COR-L47 (cell line): ENCODE measurements at regions not wholly inside any gene's neighbourhood (a gene's known extent, or its start where the extent isn't known, plus 50 kb on each side); places are given as distances from the start of the nearest gene placed in this dataset.
"Not testable (repeated sequence)": the region's sequence is repeated elsewhere in the genome, so short reads cannot be mapped to it uniquely, and the experiment has no call there.

Experiments
- DNase-seq: peaks from one replicate; lab custom pipeline; 2025; lab: John Stamatoyannopoulos, UW

DNA sequence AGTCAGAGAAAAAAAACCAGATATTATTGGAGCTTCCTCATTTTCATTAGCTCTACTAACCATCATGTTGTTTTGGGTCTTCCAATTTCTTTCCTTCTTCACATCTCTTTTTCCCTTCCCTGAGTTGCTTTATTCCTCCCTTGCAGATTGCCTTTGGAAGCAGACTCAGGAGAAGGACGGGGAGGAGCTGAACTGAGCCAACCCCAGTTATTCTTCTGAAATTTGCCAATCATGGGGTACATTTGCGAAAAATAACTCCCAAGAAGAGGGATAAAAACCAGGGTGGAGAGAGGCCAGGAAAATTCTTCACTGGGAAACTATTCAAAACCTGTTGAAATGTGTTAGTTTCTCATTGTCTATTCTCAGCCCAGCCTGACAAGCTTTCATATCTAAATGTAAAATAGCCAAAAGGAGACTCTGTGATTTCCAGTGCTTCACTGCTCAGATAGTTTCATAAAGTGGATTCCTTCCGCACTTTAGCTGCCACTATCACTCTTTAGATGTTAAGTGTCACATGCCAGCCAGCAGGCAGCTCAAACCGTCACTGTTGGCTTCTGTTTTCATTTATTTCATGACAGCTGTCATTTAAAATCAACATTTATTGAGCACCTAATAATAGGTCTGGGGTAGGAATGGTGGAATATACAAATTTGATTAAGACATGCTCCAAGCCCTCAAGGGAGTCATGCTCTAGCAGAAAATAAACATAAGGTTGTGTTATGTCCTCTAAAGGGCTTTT, 204.5 kb downstream of the SREK1 start:
- no peak for DNase-seq

DNA sequence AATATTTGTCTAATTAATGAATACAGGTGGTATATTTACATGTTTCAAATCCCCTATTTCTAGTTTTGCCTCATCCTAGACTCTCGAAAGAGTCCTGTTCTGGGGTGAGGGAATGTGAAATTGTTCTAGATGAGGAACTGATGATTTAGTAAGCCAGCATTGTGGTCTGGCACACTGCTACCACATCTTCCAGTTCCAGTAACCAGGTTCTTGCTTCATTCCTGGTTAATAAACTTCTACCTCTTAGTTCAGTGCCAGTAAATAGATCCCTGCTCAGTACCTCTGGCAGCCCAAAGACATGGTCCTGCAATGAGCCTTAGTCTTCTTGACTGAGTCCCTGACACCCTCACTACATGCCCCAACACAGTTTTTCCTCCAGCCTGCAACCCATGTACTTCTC, 207.7 kb downstream of the SREK1 start:
- no peak for DNase-seq

DNA sequence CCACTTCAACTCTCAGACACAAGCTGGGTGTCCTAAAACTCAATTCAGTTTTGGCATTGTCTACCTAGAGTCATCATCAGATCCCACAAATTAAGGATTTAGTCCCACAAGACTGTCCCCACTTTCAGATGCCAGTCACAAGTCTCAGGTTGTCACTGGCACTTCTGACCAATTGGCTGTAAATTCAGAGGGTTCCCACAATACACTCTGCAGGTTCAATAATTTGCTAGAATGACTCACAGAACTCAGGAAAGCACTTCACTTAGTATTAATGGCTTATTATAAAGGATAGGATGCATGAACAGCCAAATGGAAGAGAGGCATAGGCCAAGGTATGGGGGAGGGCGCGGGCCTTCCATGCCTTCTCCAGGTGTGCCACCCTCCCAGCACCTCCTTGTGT, 209.1 kb downstream of the SREK1 start:
- DNase-seq: no peak

DNA sequence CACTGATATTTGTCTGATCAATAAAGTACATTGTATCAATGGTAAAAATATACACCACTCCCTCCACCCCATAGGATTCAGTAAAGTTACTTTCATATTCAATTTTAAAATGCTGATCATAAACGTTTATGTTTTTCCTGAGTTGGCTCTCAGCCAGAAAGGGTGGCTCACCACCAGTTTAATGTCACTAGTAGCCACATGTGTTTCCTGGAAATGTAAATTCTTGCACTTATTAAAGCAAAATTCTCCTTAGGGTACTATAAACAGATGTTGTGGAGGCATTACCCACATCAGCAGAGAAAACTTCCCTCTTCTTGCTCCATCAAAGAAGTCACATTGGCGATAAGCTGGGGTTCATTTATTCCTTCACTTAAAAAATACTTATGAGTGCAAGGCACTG, 210.3 kb downstream of the SREK1 start:
- no peak for DNase-seq

DNA sequence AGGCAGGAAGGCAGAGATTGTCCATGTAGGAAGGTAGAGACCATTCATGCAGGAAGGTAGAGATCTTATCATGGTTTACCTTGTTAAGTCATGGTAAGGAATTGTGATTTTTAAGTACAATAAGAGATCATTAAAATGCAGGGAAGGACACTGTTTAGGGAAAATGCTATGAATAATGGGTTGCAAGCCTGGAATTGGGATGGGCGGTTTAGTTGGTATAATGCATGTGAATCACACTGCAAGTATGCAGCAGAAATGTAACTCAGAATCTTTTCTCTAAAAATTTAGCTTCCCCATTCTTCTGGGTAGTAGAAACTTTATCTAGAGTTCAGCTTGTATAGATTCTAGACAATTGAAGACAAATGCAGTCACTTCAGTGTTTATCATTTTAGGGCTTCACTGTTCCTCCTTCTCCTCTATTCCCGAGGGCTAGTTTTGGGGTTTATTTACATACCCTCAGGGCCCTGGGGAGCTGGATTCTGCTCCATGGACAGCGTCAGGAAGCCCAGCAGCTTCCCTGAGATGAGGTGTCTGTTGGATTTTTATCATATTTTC, 212.0 kb downstream of the SREK1 start:
- DNase-seq: no peak

DNA sequence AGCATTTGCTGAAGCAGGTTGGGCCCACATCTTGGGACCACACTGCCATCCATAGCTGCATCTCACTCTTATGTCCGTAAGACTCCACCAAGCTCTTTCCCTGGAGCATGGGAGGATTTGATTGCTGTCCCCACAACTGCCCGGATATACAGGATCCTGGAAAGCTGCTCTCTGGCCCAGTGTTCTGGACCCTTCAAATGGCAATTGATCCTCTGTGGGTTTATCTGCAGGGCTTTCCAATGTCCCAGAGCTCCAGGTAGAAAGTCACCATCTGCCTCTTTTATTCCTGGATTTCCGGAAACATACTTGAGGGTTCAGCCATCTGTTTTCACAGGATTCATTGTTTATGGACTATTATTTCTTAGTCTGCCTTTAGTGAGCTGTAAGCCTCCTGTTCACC, 214.6 kb downstream of the SREK1 start:
- no peak for DNase-seq

DNA sequence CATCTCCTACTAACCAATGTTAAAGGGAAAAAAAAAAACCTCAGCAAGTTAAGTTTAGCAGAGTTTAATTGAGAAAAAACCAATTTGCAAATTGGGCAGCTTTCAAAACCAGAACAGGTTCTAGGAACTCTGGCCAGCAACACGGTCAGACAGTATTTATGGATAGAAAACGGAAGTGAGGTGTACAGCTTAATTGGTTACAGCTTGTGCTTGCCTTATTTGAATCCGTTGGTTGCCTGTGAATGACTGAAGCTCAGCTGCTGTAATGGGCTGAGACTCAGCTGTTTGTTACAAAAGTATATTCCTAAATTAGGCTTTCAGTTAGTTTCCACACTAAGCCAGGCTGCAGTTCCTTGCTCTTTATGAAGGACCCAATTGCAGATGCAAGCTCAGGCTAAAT, 217.0 kb downstream of the SREK1 start:
- no peak for DNase-seq

DNA sequence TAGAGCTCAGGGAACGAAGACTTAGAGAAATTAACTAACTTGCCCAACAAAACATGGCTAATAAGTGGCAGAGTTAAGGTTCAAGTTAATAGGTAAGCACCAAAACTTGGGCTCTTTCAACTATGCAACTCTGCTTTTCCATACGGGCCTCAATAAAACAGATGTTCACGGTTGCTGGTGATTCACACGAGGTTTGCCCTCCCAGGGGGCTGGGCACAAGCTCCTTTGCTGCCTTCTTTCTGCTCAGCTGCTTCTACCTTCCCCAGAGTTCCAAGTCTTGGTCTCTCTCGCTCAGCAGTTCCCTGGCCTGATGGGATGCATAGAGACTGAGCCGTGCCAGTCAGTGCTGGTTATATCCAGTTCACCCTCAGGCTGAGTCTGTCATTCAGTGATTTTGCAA, 217.9 kb downstream of the SREK1 start:
- no peak for DNase-seq

DNA sequence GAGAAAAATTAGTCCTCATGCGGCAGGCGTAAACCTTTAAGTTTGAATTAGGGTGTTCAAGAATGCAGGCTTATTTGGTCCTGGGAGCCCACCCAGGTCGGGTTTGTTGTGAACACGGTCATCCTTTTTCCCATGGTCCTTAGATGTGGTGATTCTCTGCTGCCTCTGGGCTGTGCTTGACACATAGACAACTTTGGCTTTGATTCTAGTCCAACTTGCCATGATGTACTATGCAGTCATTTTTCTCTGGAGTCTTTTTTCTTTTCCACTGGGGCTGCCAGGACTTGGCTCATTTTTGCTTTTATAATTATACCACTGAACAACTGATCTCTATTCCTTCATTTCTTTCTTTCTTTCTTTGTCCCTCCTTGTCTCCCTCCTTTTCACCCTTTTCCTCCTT, 218.6 kb downstream of the SREK1 start:
- no peak for DNase-seq

DNA sequence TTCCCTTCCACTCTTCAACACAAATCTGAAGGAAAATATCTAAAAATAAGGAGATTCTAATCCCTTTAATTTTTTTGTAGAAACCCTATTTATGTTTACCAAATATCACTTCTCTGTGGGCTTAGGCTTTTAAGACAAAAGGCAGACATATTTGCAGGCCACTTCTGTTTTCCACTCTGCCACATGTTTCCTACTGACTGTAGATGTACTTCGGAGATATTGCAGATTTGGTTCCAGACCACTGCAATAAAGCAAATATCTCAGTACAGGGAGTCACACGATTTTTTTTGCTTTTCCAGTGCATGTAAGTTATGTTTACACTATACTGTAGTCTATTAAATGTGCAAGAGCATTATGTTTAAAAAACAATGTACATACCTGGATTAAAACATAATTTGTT, 219.0 kb downstream of the SREK1 start:
- no peak for DNase-seq

DNA sequence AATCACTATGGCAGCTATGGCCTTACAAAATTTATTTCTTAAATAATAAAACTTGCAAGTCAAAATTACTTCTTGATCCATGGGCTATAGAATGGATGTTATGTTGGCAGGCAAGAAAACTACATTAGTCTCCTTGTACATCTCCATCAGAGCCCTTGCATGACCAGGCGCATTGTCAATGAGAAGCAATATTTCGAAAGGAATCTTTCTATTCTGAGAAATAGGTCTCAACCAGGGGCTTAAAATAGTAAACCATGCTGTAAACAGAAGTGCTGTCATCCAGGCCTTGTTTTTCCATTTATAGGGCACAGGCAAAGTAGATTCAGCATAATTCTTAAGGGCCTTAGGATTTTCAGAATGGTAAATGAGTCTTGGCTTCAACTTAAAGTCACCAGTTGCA, 220.1 kb downstream of the SREK1 start:
- no peak for DNase-seq

DNA sequence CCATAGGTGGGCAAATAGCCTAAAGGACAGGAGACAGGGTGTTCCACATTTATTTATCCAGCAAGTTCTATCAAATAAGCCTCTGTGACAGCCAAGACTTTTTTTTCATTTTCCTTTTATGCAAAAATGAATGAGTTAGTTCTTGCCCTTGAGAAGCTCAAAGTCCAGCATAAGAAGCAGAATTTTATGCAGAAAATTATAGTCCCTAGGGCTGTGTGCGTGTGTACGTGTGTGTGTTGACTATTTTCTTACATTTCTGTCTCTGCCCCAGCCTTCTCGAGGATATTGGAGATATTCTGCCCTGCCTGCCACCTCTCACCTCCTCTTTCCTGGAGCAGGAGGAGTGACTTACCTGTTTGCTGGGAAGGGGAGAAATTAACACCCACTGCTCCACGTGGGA, 221.9 kb downstream of the SREK1 start:
- DNase-seq: no peak

DNA sequence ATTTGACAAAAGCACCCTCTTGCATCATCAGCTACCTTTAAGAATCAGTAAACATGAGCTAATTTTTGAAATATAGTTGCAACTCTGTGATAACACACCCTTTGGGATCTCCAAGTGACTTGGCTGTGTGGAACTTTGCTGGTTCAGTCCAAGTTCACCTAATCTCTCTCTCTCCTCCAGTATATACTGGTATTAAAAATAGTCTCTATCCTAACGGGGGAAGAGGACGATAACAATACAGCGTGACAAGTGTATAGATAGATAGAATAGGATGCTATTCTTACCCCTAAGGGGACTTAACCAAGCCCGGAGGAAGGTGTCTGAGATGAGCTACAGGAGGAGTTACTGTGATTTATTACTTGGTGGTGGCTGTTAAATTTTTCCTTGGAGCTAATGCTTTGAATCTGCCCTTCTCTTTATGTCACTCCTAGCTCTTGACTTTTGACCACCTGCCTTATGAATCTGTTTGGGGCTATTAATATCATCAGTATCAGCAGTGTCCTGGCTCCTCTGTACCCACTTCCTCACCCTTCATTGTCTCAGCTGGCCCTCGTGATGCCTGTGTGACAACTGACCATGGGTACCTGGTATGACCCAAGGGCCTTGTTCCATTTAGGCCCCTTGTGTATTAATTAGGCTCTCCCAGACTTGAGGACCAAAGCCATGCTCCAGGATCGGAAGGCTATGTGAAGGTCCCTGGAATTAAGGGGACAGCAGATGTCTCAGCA, 223.9 kb downstream of the SREK1 start:
- no peak for DNase-seq

DNA sequence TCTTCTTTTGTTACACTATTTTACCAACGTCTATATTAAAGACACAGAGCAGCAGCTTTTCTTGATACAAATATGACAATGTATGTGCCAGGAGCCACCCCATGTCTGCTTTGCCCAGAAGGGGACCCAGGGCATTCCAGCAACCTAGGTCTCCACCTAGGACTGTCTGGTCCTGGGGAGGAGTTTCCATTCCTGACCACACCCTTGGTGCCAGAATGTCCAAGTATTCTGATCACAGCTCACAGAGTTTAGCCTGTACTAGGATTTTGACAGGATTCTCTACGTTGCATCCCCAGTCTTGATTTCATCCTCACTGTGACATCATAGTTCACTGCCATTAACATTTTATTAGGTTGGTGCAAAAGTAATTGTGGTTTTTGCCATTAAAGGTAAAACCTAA, 224.7 kb downstream of the SREK1 start:
- no peak for DNase-seq

DNA sequence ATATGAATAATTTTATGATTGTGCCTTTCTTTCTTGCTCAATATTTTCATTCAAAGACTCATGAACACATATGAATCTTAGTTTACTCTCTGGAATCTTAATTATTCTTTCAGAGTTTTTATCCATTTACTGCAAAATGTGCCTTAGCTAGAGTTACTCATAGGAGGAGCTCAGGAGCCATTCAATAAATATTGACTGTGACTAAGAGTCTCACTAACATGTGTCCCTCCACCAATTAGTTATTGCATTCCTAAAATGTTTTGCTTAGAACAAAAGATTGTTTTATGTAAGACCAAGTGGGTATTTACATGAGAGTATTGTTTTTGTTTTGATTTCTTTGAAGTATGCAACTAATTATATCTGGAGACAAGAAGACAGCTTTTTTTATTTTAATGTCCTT, 218.4 kb upstream of the MAST4 start:
- DNase-seq: no peak

DNA sequence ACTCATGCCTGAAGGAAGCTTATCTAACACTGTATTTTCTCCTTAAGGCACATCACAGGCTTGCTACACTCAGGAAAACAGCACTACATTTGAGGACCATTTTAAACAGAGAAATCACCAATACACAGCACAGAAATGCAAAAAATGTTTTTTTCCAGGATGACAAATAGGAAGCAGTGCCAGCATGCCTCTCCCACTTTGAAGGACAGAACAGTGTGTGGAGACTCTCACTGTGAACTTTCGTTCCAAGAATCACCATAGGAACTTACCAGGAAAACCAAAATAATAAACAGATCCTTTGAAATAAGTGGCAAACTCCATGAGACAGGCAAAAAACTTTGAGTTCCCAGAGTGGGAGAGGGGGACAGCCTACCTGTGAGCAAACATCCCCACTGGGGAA, 217.8 kb upstream of the MAST4 start:
- DNase-seq: no peak

DNA sequence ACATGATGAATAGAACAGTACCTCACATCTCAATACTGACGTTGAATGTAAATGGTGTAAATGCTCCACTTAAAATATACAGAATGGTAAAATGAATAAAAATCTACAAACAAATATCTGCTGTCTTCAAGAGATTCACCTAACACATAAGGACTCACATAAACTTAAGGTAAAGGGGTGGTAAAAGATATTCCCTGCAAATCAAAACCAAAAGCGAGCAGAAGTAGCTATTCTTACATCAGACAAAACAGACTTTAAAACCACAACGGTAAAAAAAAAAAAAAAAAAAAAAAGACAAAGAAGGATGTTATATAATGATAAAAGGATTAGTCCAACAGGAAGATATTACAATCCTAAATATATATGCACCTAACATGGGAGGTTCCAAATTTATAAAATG, 214.0 kb upstream of the MAST4 start:
- no peak for DNase-seq

DNA sequence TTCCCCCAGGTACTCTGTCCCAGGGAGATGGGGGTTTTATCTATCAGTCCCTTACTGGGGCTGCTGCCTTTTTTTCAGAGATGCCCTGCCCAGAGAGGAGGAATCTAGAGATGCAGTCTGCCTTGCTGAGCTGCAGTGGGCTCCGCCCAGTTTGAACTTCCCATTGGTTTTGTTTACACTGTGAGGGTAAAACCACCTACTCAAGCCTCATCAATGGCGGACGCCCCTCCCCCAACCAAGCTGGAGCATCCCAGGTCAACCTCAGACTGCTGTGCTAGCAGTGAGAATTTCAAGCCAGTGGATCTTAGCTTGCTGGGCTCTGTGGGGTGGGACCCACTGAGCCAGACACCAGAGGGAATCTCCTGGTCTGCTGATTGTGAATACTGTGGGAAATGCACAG, 191.0 kb upstream of the MAST4 start:
- DNase-seq: not testable (repeated sequence)

DNA sequence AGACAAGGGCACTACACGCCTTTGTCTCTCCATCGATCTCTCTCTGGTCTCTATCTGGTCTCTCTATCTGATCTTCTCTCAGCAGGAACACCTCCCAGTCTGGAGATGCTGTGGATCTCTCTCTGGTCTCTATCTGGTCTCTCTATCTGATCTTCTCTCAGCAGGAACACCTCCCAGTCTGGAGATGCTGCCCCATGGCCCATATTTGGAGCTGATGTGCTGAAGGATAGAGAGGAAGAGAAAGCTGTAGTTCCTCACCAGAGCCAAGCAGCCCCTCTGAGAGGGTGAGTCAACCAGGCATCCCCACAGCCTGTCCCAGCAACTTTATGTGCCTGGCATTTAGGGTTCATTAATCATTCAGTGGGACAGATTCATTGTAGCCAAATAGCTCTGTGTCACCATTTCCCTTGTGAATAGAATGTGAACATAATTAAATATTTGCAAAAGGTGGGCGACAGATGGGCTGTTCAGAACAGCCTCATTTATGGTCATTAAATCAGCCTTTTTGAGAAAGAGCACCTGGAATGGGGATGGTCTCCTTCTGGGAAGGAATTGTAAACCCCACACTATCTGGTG, 189.3 kb upstream of the MAST4 start:
- DNase-seq: peak; percentile 67

DNA sequence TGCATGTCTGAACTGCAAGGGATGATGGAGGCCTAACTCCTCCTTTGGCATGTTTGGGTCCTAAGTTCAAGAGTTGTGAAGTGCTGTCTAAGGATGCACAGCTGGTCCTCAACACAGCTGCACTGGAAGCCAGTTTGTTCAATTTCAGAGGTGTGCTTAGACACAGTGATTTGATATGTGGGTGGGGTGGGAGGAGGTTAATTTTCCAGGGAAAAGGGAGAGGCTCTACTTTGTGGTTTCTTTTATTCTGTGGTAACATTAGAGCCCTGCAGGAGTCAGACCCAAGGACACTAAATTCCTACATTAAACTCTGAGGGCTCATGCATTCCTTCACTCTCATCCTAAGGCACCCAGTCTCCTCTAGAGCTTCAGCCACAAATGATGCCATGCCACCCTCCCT, 188.4 kb upstream of the MAST4 start:
- no peak for DNase-seq

DNA sequence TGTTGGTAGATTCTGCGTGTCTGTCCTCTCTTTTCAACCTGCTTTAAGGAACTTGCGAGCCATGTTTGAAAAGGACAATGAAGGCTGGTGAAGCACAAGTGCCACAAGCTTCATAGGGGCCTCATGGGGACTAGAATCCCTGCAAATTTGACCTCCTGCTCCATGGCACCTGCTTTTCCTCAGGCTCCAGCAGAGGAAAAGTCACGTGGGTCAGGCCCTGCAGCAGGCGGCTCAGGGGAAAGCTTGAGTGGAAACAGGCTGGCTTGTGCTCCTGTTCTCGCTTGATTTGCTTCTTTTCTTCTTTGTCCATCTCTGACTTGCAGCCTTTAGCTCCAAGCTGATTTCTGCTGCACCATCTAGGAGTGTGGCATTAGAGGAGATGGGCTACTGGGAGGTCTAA, 187.6 kb upstream of the MAST4 start:
- no peak for DNase-seq

DNA sequence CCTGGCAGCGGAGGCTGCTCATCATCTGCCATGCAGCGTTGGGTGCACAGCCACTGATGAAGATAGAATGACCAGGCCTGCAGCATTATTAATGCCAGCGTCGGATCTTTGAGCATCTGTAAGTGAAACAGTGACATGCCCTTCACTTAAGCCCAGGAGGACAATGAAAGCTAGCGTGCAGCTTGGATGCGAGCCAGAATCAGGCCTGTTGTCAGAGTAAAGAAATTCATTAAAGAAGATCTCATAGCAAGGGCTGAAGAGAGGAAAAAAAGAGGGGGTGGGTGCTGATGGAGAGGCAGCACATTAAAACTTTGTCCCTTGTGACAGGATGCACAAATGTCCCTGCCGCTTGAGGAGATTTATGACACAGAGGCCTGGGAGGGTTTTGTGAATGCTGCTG, 186.1 kb upstream of the MAST4 start:
- DNase-seq: peak; percentile 65

DNA sequence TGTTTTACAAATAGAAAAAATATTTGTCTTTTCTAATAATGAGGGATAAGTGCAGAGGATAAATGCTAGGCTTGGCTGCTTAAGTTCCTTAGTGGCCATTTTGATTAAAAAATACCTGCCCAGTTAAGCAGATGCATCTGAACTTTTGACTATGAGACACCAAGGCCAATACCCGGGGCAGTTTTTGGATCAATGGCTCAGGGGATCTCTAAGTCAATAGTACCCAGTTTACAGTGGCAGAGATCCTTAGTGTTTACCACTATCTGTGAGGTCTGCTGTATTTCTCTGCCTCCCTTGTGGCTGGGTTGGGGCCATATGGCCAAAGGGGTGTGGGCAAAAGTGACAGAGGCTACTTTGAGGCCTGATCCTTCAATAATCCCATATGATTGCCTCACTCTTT, 184.5 kb upstream of the MAST4 start:
- DNase-seq: no peak
